Nephron progenitor cell (in vitro differentiated cells): ENCODE measurements at regions not wholly inside any gene's neighbourhood (a gene's known extent, or its start where the extent isn't known, plus 50 kb on each side); places are given as distances from the start of the nearest gene placed in this dataset.

Experiments
- DNase-seq: peaks from one replicate; pipeline ENCODE4 v3.0.0; 2021
- H3K27ac Mint-ChIP-seq: 2 replicates; pipeline ENCODE4 v1.8.0; 2021; ENCODE audit warnings: mild to moderate bottlenecking, moderate library complexity, mixed read lengths
- H3K27me3 Mint-ChIP-seq: 2 replicates; pipeline ENCODE4 v1.8.0; 2021; ENCODE audit warnings: mild to moderate bottlenecking, low read depth, mixed read lengths; ENCODE audit not compliant: poor library complexity
- H3K36me3 Mint-ChIP-seq: 2 replicates; pipeline ENCODE4 v1.8.0; 2021; ENCODE audit warnings: low read depth, mixed read lengths
- H3K4me1 Mint-ChIP-seq: 2 replicates; pipeline ENCODE4 v1.8.0; 2021; ENCODE audit warnings: mixed read lengths
- H3K4me3 Mint-ChIP-seq: 2 replicates; pipeline ENCODE4 v1.8.0; 2021; ENCODE audit warnings: mild to moderate bottlenecking, moderate library complexity, mixed read lengths
- H3K9me3 Mint-ChIP-seq: 2 replicates; pipeline ENCODE4 v1.8.0; 2021; ENCODE audit warnings: mild to moderate bottlenecking, moderate library complexity, mixed read lengths
- CTCF ChIP-seq: fragments of 200-600 bp; sonication (generic); IDR thresholded peaks from 2 replicates; pipeline ENCODE4 v1.5.0; 2021; ENCODE audit warnings: antibody characterized with exemption

DNA sequence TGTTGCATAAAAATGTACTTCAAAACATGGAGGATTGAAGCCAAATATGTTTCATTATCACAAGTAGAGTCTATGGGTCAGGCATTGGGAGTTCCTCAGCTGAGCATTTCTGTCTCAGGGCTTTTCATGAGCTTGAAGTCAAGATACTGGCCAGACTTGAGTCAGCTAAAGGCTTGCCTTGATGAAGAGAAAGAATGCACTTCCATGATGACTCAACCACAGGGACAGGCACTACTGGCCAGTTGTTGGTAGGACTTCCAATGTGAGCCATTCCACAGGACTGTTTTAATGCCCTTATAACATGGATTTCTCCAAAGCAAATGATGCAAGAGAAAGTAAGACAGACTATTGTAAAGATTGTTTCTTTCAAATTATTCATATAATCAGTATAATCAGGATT, 895.6 kb downstream of the RAB28 start:
- H3K4me3 Mint-ChIP-seq = no peak overlapping the region
- no peak for TF ChIP-seq CTCF
- H3K4me1 Mint-ChIP-seq = no peaks in the 10 kb centered on the region
- no peaks in the 10 kb centered on the region for H3K36me3 Mint-ChIP-seq
- DNase-seq = no peak
- no peaks in the 10 kb centered on the region for H3K9me3 Mint-ChIP-seq
- H3K27me3 Mint-ChIP-seq = no peaks in the 10 kb centered on the region
- no peak overlapping the region for H3K27ac Mint-ChIP-seq

- no peak overlapping the region for H3K27ac Mint-ChIP-seq
- no peak for TF ChIP-seq CTCF
- H3K36me3 Mint-ChIP-seq = no peaks in the 10 kb centered on the region
- DNase-seq = no peak
- H3K27me3 Mint-ChIP-seq = no peaks in the 10 kb centered on the region
- H3K4me3 Mint-ChIP-seq = no peak overlapping the region
- no peaks in the 10 kb centered on the region for H3K4me1 Mint-ChIP-seq
- no peaks in the 10 kb centered on the region for H3K9me3 Mint-ChIP-seq
These were observed 897.7 kb downstream of the RAB28 start for GRCh38 chr4:12586242-12587006.

- no peaks in the 10 kb centered on the region for H3K9me3 Mint-ChIP-seq
- H3K36me3 Mint-ChIP-seq = no peaks in the 10 kb centered on the region
- H3K4me3 Mint-ChIP-seq = no peak overlapping the region
- no peak for DNase-seq
- no peaks in the 10 kb centered on the region for H3K4me1 Mint-ChIP-seq
- no peak overlapping the region for H3K27ac Mint-ChIP-seq
- H3K27me3 Mint-ChIP-seq = no peaks in the 10 kb centered on the region
- TF ChIP-seq CTCF = no peak
These were observed 899.8 kb downstream of the RAB28 start for GRCh38 chr4:12584116-12584875.

- H3K4me1 Mint-ChIP-seq = no peaks in the 10 kb centered on the region
- peak overlapping the region; percentile 17 for H3K27ac Mint-ChIP-seq
- H3K4me3 Mint-ChIP-seq = no peak overlapping the region
- TF ChIP-seq CTCF = no peak
- H3K9me3 Mint-ChIP-seq = no peaks in the 10 kb centered on the region
- H3K27me3 Mint-ChIP-seq = no peaks in the 10 kb centered on the region
- DNase-seq = no peak
- no peaks in the 10 kb centered on the region for H3K36me3 Mint-ChIP-seq
These were observed 900.9 kb downstream of the RAB28 start for GRCh38 chr4:12583275-12583674.

DNA sequence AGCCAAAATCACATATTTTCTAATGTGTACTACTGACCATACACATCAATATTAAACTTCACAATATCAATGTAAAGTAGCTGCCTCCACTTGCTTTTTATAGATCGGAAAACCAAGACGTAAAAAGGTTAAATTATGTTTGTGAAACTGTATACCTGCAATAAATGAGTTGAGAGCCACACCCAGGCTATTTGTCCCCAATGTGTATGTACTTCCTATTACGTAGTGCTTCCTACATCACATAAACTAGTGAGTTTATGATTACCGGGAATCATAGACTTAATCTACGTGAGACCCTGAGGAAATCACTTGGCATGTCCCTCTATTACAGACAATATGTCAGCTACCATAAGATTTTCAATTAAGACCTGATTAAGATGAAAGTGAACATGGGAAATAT, 903.4 kb downstream of the RAB28 start:
- Mint-ChIP-seq H3K27ac (no peak overlapping the region), H3K36me3 (no peaks in the 10 kb centered on the region), H3K4me1 (no peaks in the 10 kb centered on the region)

More for the DNA sequence above, 903.4 kb downstream of the RAB28 start:
- TF ChIP-seq CTCF = no peak
- H3K9me3 Mint-ChIP-seq = no peaks in the 10 kb centered on the region
- H3K27me3 Mint-ChIP-seq = no peaks in the 10 kb centered on the region
- H3K4me3 Mint-ChIP-seq = no peak overlapping the region
- DNase-seq = no peak
